ENCODE measurements at regions not wholly inside any gene's neighbourhood (a gene's known extent, or its start where the extent isn't known, plus 50 kb on each side); places are given as distances from the start of the nearest gene placed in this dataset.

DNA sequence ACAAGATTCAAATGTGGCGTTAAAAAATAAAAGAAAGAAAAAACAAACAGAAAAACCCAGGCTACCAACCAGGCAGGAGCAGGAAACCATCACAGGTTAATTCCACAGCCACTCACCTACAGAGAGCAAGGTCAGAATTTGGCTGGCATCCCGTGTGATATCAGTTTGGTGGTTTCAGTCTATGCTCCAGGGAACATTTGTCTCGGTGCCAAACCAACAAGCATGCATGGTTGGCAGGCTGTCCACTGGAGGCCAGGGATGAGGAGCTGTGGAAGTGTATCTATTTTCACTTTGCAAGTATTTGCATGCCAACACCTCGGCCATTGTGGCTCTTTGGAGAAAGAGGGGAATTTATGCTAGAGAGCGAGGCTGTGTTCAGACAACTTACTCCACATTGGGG is 53.1 kb upstream of the PROX1 start:
- ChIA-PET POLR2A (interaction anchor here (0.6 to 0.8 kb wide), 2 partner anchors 9 to 30 kb away, joined by 3 read pairs; no protein-coding TSS in a partner anchor), CTCF (ENCODE audit: unreplicated experiment) (no interaction called here)
- Histone ChIP-seq H2AFZ (ENCODE audit: low read length) (no peak overlapping the region), H3K79me2 (ENCODE audit: insufficient read depth, low read depth, low read length) (no peaks in the 10 kb centered on the region), H3K4me1 (ENCODE audit: insufficient read depth, low read length, poor library complexity, severe bottlenecking) (no peaks in the 10 kb centered on the region), H3K27ac (ENCODE audit: low read depth, low read length, poor library complexity, severe bottlenecking) (no peak overlapping the region), H3K9me3 (ENCODE audit: low read length) (no peaks in the 10 kb centered on the region), H4K20me1 (ENCODE audit: insufficient read depth, low read length) (no peaks in the 10 kb centered on the region), H3K4me3 (ENCODE audit: low read depth, low read length, poor library complexity, severe bottlenecking) (no peak overlapping the region), H3K36me3 (ENCODE audit: insufficient read depth, low read length) (no peaks in the 10 kb centered on the region), H3K9me2 (ENCODE audit: insufficient read depth, low read length) (no peaks in the 10 kb centered on the region), H3K4me2 (ENCODE audit: low read length) (no peak overlapping the region)
- TF ChIP-seq, protein P1, sequence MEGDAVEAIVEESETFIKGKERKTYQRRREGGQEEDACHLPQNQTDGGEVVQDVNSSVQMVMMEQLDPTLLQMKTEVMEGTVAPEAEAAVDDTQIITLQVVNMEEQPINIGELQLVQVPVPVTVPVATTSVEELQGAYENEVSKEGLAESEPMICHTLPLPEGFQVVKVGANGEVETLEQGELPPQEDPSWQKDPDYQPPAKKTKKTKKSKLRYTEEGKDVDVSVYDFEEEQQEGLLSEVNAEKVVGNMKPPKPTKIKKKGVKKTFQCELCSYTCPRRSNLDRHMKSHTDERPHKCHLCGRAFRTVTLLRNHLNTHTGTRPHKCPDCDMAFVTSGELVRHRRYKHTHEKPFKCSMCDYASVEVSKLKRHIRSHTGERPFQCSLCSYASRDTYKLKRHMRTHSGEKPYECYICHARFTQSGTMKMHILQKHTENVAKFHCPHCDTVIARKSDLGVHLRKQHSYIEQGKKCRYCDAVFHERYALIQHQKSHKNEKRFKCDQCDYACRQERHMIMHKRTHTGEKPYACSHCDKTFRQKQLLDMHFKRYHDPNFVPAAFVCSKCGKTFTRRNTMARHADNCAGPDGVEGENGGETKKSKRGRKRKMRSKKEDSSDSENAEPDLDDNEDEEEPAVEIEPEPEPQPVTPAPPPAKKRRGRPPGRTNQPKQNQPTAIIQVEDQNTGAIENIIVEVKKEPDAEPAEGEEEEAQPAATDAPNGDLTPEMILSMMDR (conservative IDR thresholded peaks at IDR 0.05; ENCODE audit: low read length) = no peak
- TF ChIP-seq EZH2phosphoT487 (IDR thresholded peaks at IDR 0.05; ENCODE audit: borderline replicate concordance, low read depth, low read length) = no peak
- no TSS peak for BruUV-seq (replicated peaks)
- intact Hi-C loops (cut with micrococcal nuclease; ENCODE audit: unreplicated experiment) = no loop called here
- DNase-seq (ENCODE audit: low spot score) = no peak

DNA sequence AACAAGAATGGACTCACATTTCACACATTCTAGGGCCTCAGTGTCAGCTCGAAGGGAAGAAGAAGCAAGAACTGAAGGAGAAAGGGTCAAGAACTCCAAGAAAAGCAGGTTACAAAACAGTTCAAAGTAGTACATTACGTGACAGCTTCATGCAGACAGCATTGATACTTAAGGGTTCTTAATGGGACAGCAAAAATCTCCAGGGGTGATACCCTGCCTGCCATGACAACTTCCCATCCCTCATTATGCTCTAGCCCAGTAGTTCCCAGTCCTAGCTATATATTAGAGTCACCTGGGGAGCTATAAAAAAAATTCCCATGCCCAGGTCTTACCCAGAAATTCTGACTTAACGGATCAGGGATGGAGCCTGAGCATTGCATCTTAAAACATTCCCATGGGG is 51.2 kb upstream of the PROX1 start:
- Histone ChIP-seq H3K27ac (ENCODE audit: low read depth, low read length, poor library complexity, severe bottlenecking) (no peak overlapping the region), H4K20me1 (ENCODE audit: insufficient read depth, low read length) (no peaks in the 10 kb centered on the region), H3K4me2 (ENCODE audit: low read length) (no peak overlapping the region), H3K36me3 (ENCODE audit: insufficient read depth, low read length) (no peaks in the 10 kb centered on the region), H3K9me3 (ENCODE audit: low read length) (no peaks in the 10 kb centered on the region), H3K9me2 (ENCODE audit: insufficient read depth, low read length) (no peaks in the 10 kb centered on the region), H2AFZ (ENCODE audit: low read length) (no peak overlapping the region), H3K4me1 (ENCODE audit: insufficient read depth, low read length, poor library complexity, severe bottlenecking) (no peaks in the 10 kb centered on the region), H3K4me3 (ENCODE audit: low read depth, low read length, poor library complexity, severe bottlenecking) (no peak overlapping the region), H3K79me2 (ENCODE audit: insufficient read depth, low read depth, low read length) (no peaks in the 10 kb centered on the region)
- no peak for DNase-seq (ENCODE audit: low spot score)
- no TSS peak for BruUV-seq (replicated peaks)
- TF ChIP-seq, protein P1 (conservative IDR thresholded peaks at IDR 0.05; ENCODE audit: low read length) = no peak
- TF ChIP-seq EZH2phosphoT487 (IDR thresholded peaks at IDR 0.05; ENCODE audit: borderline replicate concordance, low read depth, low read length) = no peak
- ChIA-PET CTCF (ENCODE audit: unreplicated experiment) (no interaction called here), POLR2A (interaction anchor here (0.7 kb wide), 1 partner anchor 17 kb away, joined by 5 read pairs; no protein-coding TSS in a partner anchor)
- intact Hi-C loops (cut with micrococcal nuclease; ENCODE audit: unreplicated experiment) = no loop called here
